GM18519 (cell line): ENCODE measurements at regions not wholly inside any gene's neighbourhood (a gene's known extent, or its start where the extent isn't known, plus 50 kb on each side); places are given as distances from the start of the nearest gene placed in this dataset.
A peak's percentile ranks its signal among the peaks of the same experiment; 100 is the strongest.

Experiments
- ATAC-seq: cut with Tn5 transposase; IDR thresholded peaks from one replicate; pipeline ENCODE4 v1.9.1; 2021; ENCODE audit warnings: mild to moderate bottlenecking, moderate library complexity; ENCODE audit not compliant: unreplicated experiment, low FRiP score

- ATAC-seq = no peak
Observed at GRCh38 chr12:93170928-93171327, 206.8 kb upstream of the NUDT4 start.

- no peak for ATAC-seq
Observed at GRCh38 chr12:93173178-93173957, 204.4 kb upstream of the NUDT4 start.

DNA sequence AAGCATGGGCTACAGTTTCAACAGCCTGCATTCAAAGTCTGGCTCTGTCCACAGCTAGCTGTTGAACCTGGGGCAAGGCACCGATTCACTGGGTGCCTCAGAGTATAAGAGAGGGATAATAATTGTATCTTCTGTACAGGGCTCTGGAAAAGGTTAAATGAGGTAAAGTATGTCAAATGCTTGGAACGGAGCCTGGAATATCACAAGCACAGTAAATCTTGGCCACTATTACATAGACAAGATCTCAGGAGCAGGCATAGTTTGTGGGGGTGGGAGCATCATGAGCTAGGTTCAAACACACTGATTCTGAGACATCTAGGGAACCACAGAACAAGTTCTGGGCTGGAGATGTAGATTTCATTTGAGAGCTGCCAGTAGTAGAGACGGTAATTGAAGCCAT lies 203.7 kb upstream of the NUDT4 start:
- ATAC-seq = no peak

GRCh38 chr12:93174473-93174872 lies 203.3 kb upstream of the NUDT4 start:
- no peak for ATAC-seq

GRCh38 chr12:93176165-93176564 lies 201.6 kb upstream of the NUDT4 start:
- no peak for ATAC-seq

GRCh38 chr12:93176610-93177126 lies 201.1 kb upstream of the NUDT4 start:
- ATAC-seq = no peak

DNA sequence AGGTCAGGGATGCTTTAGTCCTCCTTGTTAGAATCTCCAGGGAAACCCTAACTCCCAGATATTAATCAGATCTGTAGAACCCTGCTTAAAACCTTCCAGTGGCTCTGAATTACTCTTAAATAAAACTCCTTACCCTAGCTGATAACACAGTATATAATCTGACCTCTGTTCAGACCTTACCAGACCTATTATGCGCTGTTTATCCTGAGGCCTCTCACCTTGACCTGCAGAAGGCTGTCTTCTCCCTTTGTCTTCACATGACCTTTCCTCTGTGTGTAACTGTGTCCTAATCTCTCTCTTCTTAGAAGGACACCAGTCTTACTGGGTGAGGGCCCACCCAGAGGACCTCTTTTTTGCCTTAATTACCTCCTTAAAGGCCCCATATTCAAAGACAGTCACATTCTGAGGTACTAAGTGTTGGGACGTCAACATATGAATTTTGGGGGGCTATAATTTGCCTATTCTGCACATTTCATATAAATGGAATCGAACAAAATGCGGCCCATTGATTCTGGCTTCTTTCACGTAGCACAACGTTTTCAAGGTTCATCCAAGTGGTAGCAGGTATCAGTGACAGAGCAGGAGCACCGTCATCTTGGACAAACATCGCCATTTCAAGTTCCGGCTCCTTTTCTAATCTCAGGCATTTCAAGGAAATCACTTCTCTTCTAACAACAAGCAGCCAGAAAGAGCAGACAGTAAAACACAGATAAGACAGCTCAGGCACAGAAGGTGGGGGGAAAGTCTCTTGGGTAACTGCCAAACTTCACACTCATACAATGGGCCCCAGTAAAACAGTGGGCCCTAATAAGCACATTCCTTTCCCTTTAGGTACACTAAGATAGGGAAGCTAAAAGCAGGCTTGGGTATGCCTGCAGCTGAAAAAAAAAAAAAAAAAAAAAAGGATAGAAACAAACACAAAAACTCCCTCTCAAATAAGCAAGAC lies 200.2 kb upstream of the NUDT4 start:
- no peak for ATAC-seq

DNA sequence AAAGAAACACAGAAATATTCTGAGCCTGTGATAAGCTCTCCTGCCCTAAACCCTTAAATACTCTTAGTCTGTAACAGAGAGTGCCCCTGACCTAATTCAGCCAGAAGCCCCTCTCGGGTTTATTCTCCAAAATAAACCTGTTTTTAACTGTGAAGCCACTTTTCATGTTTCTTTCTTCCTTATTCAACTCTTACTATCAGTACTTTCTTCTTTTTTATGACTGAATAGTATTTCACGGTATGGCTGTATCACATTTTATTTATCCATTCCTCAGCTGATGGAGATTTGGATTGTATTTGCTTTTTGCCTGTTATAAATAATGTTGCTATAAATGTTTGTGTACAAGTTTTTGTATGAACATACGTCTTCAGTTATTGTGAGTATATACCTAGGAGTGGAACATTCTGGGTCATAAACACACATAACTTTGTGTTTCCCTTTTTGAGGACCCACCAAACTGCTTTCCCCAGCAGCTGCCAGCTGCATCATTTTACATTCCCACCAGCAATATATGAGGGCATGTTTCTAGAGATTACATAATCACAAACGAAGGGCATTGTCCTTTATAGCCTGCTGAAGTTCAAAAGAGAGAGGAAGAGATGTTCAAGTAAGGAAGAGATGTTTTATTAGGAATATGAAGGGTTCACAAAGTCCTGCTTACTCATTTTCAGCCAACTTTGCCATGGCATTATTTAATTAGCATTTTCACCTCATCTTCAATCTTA lies 199.4 kb upstream of the NUDT4 start:
- no peak for ATAC-seq

GRCh38 chr12:93179792-93180191 lies 197.9 kb upstream of the NUDT4 start:
- no peak for ATAC-seq

DNA sequence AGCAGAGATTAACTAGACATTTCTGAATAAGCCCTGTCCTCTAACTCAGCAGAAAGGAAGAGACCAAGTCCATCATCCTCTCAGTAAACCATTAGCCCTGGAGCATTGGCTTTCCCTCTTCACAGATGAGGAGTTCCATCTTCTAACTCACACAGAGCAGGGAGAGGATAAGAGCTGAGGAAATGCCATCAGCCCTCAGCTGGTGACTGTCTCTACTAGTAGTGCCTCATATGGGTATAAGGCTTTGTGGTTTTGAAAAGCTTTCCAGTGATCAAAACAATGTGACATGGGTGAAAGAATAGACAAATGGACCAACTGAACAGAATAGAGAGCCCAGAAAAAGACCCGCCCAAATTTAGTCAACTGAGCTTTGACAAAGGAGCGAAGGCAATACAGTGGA lies 197.2 kb upstream of the NUDT4 start:
- no peak for ATAC-seq

- ATAC-seq = no peak
Observed at GRCh38 chr12:93181409-93181965, 196.2 kb upstream of the NUDT4 start.

GRCh38 chr12:93183940-93184671 lies 193.6 kb upstream of the NUDT4 start:
- peak; percentile 57 for ATAC-seq

GRCh38 chr12:93184672-93185368 lies 192.9 kb upstream of the NUDT4 start:
- ATAC-seq = no peak

DNA sequence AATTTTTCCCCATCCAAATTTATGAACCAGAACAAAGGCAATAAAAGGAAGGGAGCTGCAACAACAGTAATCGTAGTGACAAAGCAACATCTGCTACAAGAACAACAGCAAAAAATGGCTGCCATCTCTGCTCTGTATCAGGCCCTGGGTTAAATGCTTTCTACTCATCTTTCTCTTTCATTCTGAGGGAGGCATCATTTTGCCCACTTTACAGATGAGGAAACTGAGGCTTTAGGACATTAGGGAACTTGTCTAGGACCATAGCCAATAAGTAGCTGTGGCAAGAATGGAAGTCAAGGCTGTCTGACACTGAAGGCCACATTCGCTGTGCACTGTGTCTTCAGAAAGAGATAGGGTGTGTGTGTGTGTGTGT lies 192.4 kb upstream of the NUDT4 start:
- no peak for ATAC-seq

- ATAC-seq = no peak
Observed at GRCh38 chr12:93186131-93186530, 191.6 kb upstream of the NUDT4 start.

- ATAC-seq = no peak
Observed at GRCh38 chr12:93186621-93187020, 191.1 kb upstream of the NUDT4 start.

DNA sequence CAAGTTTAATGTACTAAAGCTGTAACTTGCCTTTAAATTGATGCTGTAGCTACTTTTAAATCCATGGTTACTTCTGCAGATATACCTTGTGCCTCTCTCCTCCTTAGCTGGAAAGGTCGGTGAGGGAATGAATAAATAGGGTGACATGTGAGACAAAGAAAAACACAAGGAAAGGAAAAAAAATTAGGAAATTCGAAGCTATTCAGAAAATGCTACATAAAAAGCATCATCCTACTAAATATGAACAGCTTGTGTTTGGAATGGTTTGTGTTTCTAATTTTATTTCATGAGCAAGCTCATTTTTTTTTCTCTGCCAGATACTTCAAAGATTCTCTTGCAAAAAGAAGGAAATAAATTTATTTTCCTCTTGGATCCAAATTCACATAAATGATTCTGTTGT lies 186.3 kb upstream of the NUDT4 start:
- no peak for ATAC-seq

- no peak for ATAC-seq
Observed at GRCh38 chr12:93191956-93192355, 185.8 kb upstream of the NUDT4 start.

DNA sequence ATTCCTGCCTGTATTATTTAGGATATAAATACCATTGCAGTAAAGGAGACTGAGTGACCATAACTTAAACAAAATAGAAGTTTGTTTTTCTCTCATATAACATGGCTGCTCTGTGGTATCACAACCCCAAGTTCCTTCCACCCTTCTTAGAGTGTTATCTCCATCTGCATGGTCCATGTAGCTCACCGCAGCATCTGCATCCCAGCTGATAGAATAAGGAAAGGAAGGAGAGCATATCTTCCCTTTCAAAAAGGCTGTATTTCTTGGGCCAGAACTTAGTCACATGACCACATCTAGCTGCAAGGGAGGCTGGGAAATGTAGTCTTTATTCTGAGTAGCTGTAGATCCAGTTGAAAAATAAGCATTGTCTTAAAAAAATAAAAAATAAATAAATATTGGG lies 184.8 kb upstream of the NUDT4 start:
- ATAC-seq = no peak
